Eye (tissue), 1 donor: ENCODE measurements at regions not wholly inside any gene's neighbourhood (a gene's known extent, or its start where the extent isn't known, plus 50 kb on each side); places are given as distances from the start of the nearest gene placed in this dataset.
A peak's percentile ranks its signal among the peaks of the same experiment; 100 is the strongest.
"Not testable (repeated sequence)": the region's sequence is repeated elsewhere in the genome, so short reads cannot be mapped to it uniquely, and the experiment has no call there.

Experiments
- DNase-seq: peaks from one replicate; pipeline ENCODE4 v3.0.0-alpha.2; 2015

DNA sequence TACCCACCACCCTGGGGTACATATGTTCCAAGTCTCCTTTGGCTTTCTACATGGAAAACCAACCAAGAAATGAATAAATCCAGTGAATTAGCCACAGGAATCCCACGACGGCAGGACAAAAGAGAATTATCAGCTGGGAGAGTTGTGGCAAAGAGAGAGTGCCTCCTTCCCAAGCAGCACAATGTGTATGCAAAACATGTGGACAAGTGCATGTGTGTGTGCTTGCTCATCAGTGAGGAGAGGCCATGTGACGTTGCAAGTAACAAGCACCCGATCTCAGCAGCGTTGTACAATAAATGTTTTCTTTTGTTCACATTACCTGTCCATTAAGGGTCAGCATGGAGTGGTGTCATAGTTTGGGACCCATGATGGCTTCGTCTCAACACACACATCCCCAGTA, 50.0 kb upstream of the EMX2 start:
- no peak for DNase-seq

- no peak for DNase-seq
These were observed 54.5 kb upstream of the EMX2 start for GRCh38 chr10:117488004-117488403.

DNA sequence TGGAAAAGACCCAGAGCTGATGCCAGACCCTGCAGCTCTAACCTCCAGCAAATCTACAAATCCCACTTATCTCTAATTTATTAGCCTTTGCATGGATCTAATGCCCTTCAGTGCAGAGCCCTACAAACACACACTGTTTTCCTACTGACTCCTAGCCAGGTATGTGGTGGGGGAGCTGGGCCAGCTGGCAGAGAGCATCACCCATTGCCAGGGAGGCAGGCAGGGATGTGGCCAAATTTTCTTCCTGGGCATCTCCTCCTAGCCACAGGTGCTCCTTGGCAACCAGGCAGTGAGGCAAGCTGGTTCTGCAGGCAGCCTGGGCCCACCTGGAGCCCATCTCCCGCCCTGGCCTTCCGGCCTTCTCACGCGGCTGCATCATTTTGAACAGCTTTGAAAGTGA, 55.9 kb upstream of the EMX2 start:
- DNase-seq = no peak

GRCh38 chr10:117483056-117483590, 59.4 kb upstream of the EMX2 start:
- DNase-seq = no peak

- not testable (repeated sequence) for DNase-seq
These were observed 61.5 kb upstream of the EMX2 start for GRCh38 chr10:117481011-117481410.

GRCh38 chr10:117480097-117480496, 62.4 kb upstream of the EMX2 start:
- DNase-seq = no peak

DNA sequence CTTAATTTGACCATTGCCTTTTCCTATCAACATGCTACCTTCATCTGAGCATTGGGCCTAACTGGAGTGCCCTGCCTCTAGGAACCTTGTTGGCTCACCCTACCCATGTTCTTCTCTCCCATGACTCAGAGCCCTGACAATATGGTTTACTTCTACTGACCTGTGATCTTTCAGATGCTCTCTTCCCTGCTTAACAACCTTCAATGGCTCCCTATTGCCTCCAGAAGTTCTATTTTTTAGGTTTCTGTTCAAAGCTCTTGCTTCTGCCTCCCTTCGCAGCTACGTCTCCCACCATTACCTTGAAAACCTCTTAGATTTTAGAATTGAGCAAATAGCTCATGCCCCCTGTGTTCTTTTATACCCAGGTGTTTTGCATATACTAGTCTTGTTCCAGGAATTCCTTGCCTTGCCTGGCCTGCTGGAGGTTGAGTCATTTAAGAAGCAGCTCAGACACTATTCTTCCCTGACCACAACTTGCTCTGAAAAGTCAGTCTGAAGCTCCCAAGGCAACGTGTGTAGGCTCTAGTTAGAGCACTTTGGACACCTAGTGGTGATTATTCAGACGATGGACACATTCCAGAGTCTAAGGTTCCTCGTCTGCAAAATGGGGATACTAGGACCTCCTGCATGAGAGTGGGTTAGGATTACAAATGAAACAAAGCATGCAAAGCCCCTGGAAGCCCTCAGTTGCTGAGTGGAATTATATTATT, 64.4 kb upstream of the EMX2 start:
- DNase-seq = no peak

DNA sequence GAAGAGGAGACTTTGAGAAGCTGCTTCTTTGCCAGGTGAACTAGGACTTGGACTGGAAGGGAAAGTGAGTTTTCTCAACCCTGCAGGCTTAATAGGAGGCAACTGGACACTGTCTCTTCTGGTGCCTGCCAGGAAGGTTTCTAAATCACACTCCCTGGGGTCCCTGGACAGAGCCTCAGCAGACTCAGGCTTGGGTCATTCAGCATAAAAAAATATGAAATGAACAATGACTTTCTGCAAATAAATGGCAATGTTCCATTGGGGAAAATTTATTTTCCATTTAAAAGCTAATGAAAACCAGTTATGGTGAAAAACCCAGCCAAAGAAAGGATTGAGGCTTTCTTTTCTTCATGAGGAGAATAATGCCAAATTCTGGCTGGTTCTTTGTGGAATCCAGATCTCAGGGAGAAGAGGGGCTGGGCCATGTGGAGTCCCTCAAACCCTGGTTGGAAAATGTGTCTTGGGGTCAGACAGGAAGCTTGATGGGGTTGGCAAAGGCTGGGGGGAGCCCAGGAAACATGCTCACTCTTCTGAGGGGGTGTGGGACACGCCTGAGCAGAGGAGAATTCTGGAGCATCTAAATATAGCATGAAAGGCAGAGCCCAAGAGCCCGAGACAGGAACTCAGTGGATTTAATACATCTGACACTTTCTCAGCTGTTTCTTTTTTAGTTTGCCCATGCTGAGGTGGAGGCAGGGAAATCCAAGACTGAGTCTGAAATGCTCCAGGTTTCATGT, 65.2 kb upstream of the EMX2 start:
- no peak for DNase-seq

GRCh38 chr10:117476716-117477115, 65.8 kb upstream of the EMX2 start:
- DNase-seq = no peak

DNA sequence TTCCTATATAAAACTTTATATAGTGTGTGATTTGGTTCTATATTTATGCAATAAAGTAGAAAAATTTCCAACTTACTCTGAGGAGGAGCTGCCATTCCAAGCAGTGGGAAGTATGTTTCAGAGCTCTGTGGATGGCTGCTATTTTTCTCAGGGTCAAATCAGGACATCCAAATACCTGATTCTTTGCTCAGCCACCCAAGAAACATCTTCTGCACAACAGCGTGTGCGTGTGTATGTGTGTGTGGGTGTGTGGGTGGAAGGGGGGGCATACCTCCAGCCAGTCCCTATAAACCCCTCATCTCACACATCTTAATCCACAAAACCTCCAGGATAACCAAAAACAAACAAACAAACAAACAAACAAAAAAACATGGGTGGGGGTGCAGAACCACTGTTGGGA, 66.3 kb upstream of the EMX2 start:
- no peak for DNase-seq

DNA sequence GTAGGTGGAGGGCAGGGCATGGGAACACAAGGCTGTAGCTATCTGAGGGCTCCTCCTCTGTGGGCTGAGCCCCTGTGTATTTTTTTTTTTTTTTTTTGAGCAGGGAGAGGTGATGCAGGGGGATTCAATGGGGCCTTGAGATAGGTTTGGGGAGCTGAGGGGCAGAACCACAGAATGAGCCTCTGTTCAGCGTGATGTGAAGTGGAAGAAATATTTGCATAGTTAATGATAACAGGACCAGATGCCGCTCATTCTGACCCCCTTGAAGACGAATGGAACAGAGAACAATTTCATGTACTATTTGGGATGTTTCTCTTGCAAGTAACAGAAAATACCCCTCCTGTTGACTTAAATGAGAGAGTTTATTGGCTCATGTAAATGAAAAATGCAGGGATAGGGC, 69.7 kb upstream of the EMX2 start:
- no peak for DNase-seq

DNA sequence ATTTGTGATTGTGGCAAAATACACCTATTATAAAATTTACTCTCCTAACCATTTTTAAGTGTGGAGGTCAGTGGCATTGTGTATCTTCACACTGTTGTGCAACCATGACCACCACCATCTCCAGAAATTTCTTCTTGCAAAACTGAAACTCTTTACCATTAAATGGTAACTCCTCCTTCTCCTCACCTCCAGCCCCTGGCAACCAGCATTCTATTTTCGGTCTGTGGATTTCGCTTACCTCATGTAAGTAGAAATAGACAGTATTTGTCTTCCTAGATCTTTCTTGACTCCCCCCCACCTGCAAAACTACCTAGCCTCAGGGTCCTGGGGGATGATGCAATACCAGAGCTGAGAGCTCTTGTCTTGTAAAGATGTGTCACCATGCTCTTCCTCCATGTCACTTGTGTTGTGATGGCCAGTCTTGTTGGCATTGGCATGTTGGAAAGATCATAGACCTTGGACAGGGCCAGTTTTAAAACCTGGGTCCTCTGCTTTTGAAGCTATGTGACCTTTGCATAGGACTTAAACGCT, 71.1 kb upstream of the EMX2 start:
- no peak for DNase-seq

DNA sequence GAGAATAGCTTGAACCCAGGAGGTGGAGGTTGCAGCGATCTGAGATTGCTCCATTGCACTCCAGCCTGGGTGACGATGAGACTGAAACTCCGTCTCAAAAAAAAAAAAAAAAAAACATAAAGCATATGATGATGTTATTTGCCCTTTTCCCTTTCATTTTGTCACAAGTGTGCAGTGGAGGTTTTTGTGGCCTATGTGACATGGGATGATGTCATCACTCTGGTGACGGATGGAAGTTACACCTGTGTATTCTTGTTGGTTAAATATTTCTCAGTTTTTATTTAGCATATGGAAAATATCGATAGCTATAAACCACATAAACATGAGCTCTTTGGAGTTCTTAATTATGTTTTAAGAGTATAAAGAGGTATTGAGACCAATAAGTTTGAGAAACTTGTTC, 71.8 kb upstream of the EMX2 start:
- DNase-seq = no peak

DNA sequence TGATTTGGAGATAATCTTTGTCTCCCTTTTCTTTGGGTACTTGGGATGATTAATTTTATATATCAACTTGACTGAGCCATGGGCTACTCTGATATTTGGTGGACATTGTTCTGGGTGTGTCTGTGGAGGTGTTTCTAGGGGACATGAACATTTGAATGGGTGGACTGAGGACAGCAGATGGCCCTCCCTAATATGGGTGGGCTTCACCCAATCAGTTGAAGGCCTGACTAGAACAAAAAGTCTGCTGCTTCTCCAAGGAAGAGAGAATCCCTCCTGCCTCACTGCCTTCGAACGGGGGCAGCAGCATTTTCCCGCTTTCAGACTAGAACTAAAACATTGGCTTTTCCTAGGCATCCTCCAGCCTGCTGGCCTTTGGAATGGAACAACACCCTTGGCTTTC, 73.9 kb upstream of the EMX2 start:
- DNase-seq = no peak

DNA sequence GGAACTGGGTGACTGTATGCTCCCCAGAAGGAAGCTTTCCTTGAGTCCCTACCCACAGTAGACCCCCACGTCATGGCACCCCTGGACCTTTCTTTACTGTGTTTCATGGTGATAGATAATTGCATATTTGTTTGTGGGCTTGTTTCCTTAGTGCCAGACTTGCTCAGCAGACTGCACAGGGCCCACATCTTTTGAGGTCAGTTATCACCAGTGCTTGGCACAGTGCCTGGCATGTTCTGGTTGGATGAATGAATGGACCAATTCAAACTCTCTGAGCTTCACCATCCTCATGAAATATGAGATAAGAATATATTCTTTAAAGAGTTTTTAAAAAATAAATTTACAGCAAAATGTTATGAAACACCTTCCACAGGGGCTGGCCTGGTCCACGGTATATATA, 78.4 kb upstream of the EMX2 start:
- no peak for DNase-seq

- no peak for DNase-seq
These were observed 79.0 kb upstream of the EMX2 start for GRCh38 chr10:117463545-117463920.

GRCh38 chr10:117462816-117463544, 79.6 kb upstream of the EMX2 start:
- no peak for DNase-seq

DNA sequence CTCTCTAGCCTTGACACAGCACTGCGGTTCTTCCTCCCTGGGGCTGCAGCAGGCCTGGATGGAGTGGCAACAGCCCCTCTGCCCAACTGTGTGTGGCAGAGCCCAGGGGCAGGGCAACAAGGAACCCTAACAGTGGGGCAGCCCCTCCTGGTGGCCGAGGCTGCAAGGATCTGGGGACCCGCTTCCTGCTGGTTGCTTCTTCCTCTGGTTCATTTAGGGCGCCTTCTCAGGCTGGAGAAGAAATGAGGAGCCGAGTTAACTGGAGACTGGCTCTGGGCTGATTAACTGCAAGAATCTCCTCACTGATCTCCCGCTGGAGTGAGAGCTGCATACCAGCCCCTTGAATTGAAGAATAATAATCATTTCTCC, 80.1 kb upstream of the EMX2 start:
- peak; percentile 14 for DNase-seq

DNA sequence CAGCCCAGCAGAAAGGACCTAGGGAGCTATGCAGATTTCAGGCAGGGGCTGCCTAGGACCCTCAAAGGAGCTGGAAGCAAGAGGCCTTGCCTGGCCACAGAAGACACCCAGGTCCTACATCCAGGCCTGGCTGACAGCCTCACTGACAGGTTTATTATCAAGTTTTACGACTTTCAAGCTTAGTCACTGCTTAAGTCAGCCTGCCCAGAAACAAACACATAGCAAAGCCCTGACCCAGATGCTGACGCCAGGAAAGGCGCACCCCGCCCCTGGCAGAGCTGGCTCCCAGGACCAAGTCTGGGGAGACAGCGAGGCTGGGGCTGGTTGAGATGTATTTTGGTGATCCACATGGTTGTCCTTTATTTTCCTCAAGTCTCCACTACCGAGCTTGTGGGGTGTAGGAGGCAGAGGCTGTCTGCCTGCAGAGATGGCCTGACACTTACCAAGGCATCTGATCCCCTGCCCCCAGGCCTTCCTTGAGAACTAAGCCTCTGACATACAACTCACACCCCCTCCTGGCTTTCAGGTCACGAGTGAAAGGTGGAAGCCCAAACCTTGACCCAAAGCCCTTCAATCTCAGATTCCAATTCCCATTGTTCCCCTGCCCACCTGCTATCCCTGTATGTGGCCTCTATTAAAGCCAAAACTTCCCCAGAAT, 80.7 kb upstream of the EMX2 start:
- DNase-seq = no peak

GRCh38 chr10:117460846-117461765, 81.4 kb upstream of the EMX2 start:
- no peak for DNase-seq

GRCh38 chr10:117458571-117458970, 83.3 kb upstream of the PDZD8 start:
- DNase-seq = no peak

DNA sequence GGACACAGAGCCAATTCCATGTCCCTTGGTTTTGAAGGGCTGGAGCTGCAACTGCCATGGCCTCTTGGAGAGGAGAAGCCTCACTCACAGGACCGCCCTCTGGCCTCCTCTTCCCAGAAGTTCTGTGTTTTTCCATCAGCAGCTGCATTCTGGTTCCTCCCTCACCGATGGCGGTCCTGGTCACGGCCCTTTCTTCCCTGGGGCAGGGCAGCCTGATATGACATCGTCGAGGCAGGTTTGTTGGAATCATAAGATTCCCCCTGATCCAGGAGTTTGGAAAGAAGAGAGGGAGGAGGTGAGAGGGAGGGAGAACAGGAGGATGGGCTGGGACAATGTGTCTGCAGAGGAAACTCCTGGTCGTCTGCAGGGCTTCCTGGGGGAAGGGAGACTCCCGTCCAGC, 82.7 kb upstream of the PDZD8 start:
- DNase-seq = no peak
